Thyroid gland (tissue), 4 donors: ENCODE measurements at regions not wholly inside any gene's neighbourhood (a gene's known extent, or its start where the extent isn't known, plus 50 kb on each side); places are given as distances from the start of the nearest gene placed in this dataset.

Experiments used
- POLR2A ChIP-seq, 2 donors: fragments of 450-650 bp; IDR thresholded peaks; one replicate each; pipeline ENCODE4 v1.6.1; 2017; ENCODE audit warnings: antibody characterized with exemption in 2 of 2, mild to moderate bottlenecking in 2 of 2, moderate library complexity in 1 of 2
- TF ChIP-seq, protein P1 (sequence below), 6 experiments: fragments of 200-600 bp in 3 of 6; fragments of 450-650 bp in 3 of 6; sonication (generic) in 3 of 6; IDR thresholded peaks; one replicate each; pipeline ENCODE4 v1.5.1; 2016 to 2019; ENCODE audit warnings: antibody characterized with exemption in 6 of 6, mild to moderate bottlenecking in 2 of 6, inconsistent platforms in 1 of 6, moderate library complexity in 1 of 6

DNA sequence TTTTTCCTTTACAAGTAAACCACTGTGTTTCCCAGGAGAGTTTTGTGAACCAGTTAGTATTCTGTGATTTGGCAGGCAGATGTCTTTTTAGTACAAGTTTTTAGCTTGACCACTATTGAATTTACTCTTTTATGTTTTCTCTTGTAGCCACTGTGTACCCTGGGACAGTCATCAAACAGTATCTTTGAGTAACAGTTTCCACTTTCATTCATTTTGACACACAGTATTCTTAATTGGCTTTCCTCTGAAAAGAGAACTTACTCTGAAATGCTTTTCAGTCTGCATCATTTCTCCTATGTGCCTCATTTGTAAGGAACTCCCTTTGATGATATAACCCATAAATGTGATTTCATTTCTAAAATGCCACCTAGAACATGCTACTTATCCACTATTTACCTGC, 476.5 kb downstream of the PDGFC start:
- no peak for TF ChIP-seq POLR2A (IDR thresholded peaks at IDR 0.05)
- TF ChIP-seq, protein P1, sequence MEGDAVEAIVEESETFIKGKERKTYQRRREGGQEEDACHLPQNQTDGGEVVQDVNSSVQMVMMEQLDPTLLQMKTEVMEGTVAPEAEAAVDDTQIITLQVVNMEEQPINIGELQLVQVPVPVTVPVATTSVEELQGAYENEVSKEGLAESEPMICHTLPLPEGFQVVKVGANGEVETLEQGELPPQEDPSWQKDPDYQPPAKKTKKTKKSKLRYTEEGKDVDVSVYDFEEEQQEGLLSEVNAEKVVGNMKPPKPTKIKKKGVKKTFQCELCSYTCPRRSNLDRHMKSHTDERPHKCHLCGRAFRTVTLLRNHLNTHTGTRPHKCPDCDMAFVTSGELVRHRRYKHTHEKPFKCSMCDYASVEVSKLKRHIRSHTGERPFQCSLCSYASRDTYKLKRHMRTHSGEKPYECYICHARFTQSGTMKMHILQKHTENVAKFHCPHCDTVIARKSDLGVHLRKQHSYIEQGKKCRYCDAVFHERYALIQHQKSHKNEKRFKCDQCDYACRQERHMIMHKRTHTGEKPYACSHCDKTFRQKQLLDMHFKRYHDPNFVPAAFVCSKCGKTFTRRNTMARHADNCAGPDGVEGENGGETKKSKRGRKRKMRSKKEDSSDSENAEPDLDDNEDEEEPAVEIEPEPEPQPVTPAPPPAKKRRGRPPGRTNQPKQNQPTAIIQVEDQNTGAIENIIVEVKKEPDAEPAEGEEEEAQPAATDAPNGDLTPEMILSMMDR (IDR thresholded peaks at IDR 0.05): no peak
